A673 (cell line): ENCODE measurements at regions not wholly inside any gene's neighbourhood (a gene's known extent, or its start where the extent isn't known, plus 50 kb on each side); places are given as distances from the start of the nearest gene placed in this dataset.

Source experiments
- CTCF ChIP-seq: fragments of 300-800, 200-600 bp; sonication (generic); conservative IDR thresholded peaks from 2 replicates; pipeline ENCODE4 v1.5.1; 2017; ENCODE audit warnings: low read depth, mild to moderate bottlenecking, antibody characterized with exemption, low read length, moderate library complexity, mixed read lengths
- EZH2 ChIP-seq: fragments of 200-600 bp; sonication (generic); IDR thresholded peaks from 2 replicates; pipeline ENCODE4 v1.6.1; 2017; ENCODE audit warnings: borderline replicate concordance, low read depth, mild to moderate bottlenecking, mixed read lengths, antibody characterized with exemption, low read length; ENCODE audit not compliant: poor library complexity, severe bottlenecking

- TF ChIP-seq CTCF, result peak; percentile 19; the same call in 1 of the 2 replicates
- no peak for TF ChIP-seq EZH2
These were observed 294.1 kb downstream of the SEC23A start for GRCh38 chr14:38808734-38809455.
